ENCODE measurements at regions not wholly inside any gene's neighbourhood (a gene's known extent, or its start where the extent isn't known, plus 50 kb on each side); places are given as distances from the start of the nearest gene placed in this dataset.

- H3K36me3 Mint-ChIP-seq: no peaks in the 10 kb centered on the region
- peaks cover 23 to 40% (median 25%) of the 10 kb centered on the region in 3 donors for H3K27me3 Mint-ChIP-seq
Observed at GRCh38 chr18:2114765-2115164, 456.5 kb downstream of the METTL4 start.

GRCh38 chr18:2121224-2121623 is 450.1 kb downstream of the METTL4 start:
- H3K27ac Mint-ChIP-seq: no peak overlapping the region
- ATAC-seq (ENCODE audit: low read depth in 2 of 2) (no peak), DNase-seq (no peak)
- H3K4me3 Mint-ChIP-seq: no peak overlapping the region
- H3K4me1 Mint-ChIP-seq: no peaks in the 10 kb centered on the region
- no peaks in the 10 kb centered on the region for H3K27me3 Mint-ChIP-seq
- no peaks in the 10 kb centered on the region for H3K36me3 Mint-ChIP-seq
- H3K9me3 Mint-ChIP-seq: no peaks in the 10 kb centered on the region

More at GRCh38 chr18:2114765-2115164, 456.5 kb downstream of the METTL4 start:
- H3K4me3 Mint-ChIP-seq: no peak overlapping the region
- H3K27ac Mint-ChIP-seq: no peak overlapping the region
- no peak for ATAC-seq (ENCODE audit: low read depth in 2 of 2)
- no peak for DNase-seq
- no peaks in the 10 kb centered on the region for H3K4me1 Mint-ChIP-seq
- peaks cover 0 to 2% (median 0%) of the 10 kb centered on the region in 7 donors for H3K9me3 Mint-ChIP-seq

- no peak overlapping the region for H3K4me3 Mint-ChIP-seq
- H3K27ac Mint-ChIP-seq: no peak overlapping the region
- H3K4me1 Mint-ChIP-seq: no peaks in the 10 kb centered on the region
Observed at GRCh38 chr18:2123077-2123476, 448.2 kb downstream of the METTL4 start.

GRCh38 chr18:2134364-2134763 is 436.9 kb downstream of the METTL4 start:
- no peaks in the 10 kb centered on the region for H3K9me3 Mint-ChIP-seq
- H3K4me3 Mint-ChIP-seq: no peak overlapping the region
- no peaks in the 10 kb centered on the region for H3K36me3 Mint-ChIP-seq
- no peak overlapping the region for H3K27ac Mint-ChIP-seq
- no peak for ATAC-seq (ENCODE audit: low read depth in 2 of 2)
- H3K27me3 Mint-ChIP-seq: peaks cover 0 to 27% (median 9%) of the 10 kb centered on the region in 3 donors
- DNase-seq: no peak
- no peaks in the 10 kb centered on the region for H3K4me1 Mint-ChIP-seq

More at GRCh38 chr18:2123077-2123476, 448.2 kb downstream of the METTL4 start:
- ATAC-seq (ENCODE audit: low read depth in 2 of 2) (no peak), DNase-seq (no peak)
- H3K9me3 Mint-ChIP-seq: peaks cover 0 to 10% (median 3%) of the 10 kb centered on the region in 7 donors
- H3K27me3 Mint-ChIP-seq: peaks cover 5 to 13% (median 11%) of the 10 kb centered on the region in 3 donors
- H3K36me3 Mint-ChIP-seq: no peaks in the 10 kb centered on the region

GRCh38 chr18:2135309-2135708 is 436.0 kb downstream of the METTL4 start:
- H3K27ac Mint-ChIP-seq: peak overlapping the region in 1 of 6 donors; percentile 9
- ATAC-seq (ENCODE audit: low read depth in 2 of 2) (no peak), DNase-seq (no peak)
- peaks cover 0 to 23% (median under 1%) of the 10 kb centered on the region in 3 donors for H3K27me3 Mint-ChIP-seq
- H3K4me1 Mint-ChIP-seq: no peaks in the 10 kb centered on the region
- H3K36me3 Mint-ChIP-seq: no peaks in the 10 kb centered on the region
- H3K9me3 Mint-ChIP-seq: no peaks in the 10 kb centered on the region
- no peak overlapping the region for H3K4me3 Mint-ChIP-seq

GRCh38 chr18:2138552-2138951 is 432.8 kb downstream of the METTL4 start:
- DNase-seq (no peak), ATAC-seq (ENCODE audit: low read depth in 2 of 2) (no peak)
- H3K27ac Mint-ChIP-seq: no peak overlapping the region
- H3K36me3 Mint-ChIP-seq: no peaks in the 10 kb centered on the region
- peaks cover 0 to 19% (median 5%) of the 10 kb centered on the region in 3 donors for H3K27me3 Mint-ChIP-seq
- H3K4me1 Mint-ChIP-seq: no peaks in the 10 kb centered on the region
- H3K9me3 Mint-ChIP-seq: no peaks in the 10 kb centered on the region
- H3K4me3 Mint-ChIP-seq: no peak overlapping the region

- peaks cover 0 to 2% (median 0%) of the 10 kb centered on the region in 7 donors for H3K9me3 Mint-ChIP-seq
- H3K4me3 Mint-ChIP-seq: no peak overlapping the region
- ATAC-seq (ENCODE audit: low read depth in 2 of 2) (no peak), DNase-seq (no peak)
- no peaks in the 10 kb centered on the region for H3K4me1 Mint-ChIP-seq
- H3K27me3 Mint-ChIP-seq: peaks cover 0 to 19% (median 5%) of the 10 kb centered on the region in 3 donors
- H3K36me3 Mint-ChIP-seq: no peaks in the 10 kb centered on the region
- no peak overlapping the region for H3K27ac Mint-ChIP-seq
Observed at GRCh38 chr18:2139691-2140090, 431.6 kb downstream of the METTL4 start.

GRCh38 chr18:2143636-2144035 is 427.7 kb downstream of the METTL4 start:
- Mint-ChIP-seq H3K9me3 (peaks cover 0 to 2% (median 0%) of the 10 kb centered on the region in 7 donors), H3K27me3 (peaks cover 9 to 16% (median 13%) of the 10 kb centered on the region in 3 donors), H3K4me1 (no peaks in the 10 kb centered on the region), H3K36me3 (no peaks in the 10 kb centered on the region), H3K27ac (no peak overlapping the region), H3K4me3 (no peak overlapping the region)
- no peak for ATAC-seq (ENCODE audit: low read depth in 2 of 2)
- no peak for DNase-seq

- H3K27me3 Mint-ChIP-seq: peaks cover 0 to 16% (median 13%) of the 10 kb centered on the region in 3 donors
- H3K36me3 Mint-ChIP-seq: no peaks in the 10 kb centered on the region
- H3K9me3 Mint-ChIP-seq: peaks cover 0 to 2% (median 0%) of the 10 kb centered on the region in 7 donors
- no peak overlapping the region for H3K4me3 Mint-ChIP-seq
- H3K27ac Mint-ChIP-seq: no peak overlapping the region
- H3K4me1 Mint-ChIP-seq: no peaks in the 10 kb centered on the region
- ATAC-seq (ENCODE audit: low read depth in 2 of 2) (no peak), DNase-seq (no peak)
Observed at GRCh38 chr18:2144811-2145210, 426.5 kb downstream of the METTL4 start.

GRCh38 chr18:2146092-2146491 is 425.2 kb downstream of the METTL4 start:
- Mint-ChIP-seq H3K27me3 (peaks cover 0 to 24% (median 13%) of the 10 kb centered on the region in 3 donors), H3K9me3 (peaks cover 0 to 2% (median 0%) of the 10 kb centered on the region in 7 donors), H3K4me1 (no peaks in the 10 kb centered on the region), H3K4me3 (no peak overlapping the region), H3K36me3 (no peaks in the 10 kb centered on the region), H3K27ac (no peak overlapping the region)
- ATAC-seq (ENCODE audit: low read depth in 2 of 2): no peak
- no peak for DNase-seq

- Mint-ChIP-seq H3K4me1 (no peaks in the 10 kb centered on the region), H3K27me3 (peaks cover 0 to 27% (median 13%) of the 10 kb centered on the region in 3 donors), H3K36me3 (no peaks in the 10 kb centered on the region), H3K4me3 (no peak overlapping the region), H3K9me3 (peaks cover 0 to 2% (median 0%) of the 10 kb centered on the region in 7 donors), H3K27ac (no peak overlapping the region)
- ATAC-seq (ENCODE audit: low read depth in 2 of 2) (no peak), DNase-seq (no peak)
Observed at GRCh38 chr18:2146754-2147153, 424.6 kb downstream of the METTL4 start.

GRCh38 chr18:2147476-2148230 is 423.7 kb downstream of the METTL4 start:
- DNase-seq (no peak), ATAC-seq (ENCODE audit: low read depth in 2 of 2) (no peak)
- H3K27me3 Mint-ChIP-seq: peaks cover 0 to 27% (median 13%) of the 10 kb centered on the region in 3 donors
- peaks cover 0 to 2% (median 0%) of the 10 kb centered on the region in 7 donors for H3K9me3 Mint-ChIP-seq
- H3K27ac Mint-ChIP-seq: no peak overlapping the region
- no peak overlapping the region for H3K4me3 Mint-ChIP-seq
- H3K36me3 Mint-ChIP-seq: no peaks in the 10 kb centered on the region
- H3K4me1 Mint-ChIP-seq: no peaks in the 10 kb centered on the region

GRCh38 chr18:2148823-2149222 is 422.5 kb downstream of the METTL4 start:
- Mint-ChIP-seq H3K4me3 (no peak overlapping the region), H3K4me1 (no peaks in the 10 kb centered on the region), H3K36me3 (no peaks in the 10 kb centered on the region), H3K27ac (no peak overlapping the region), H3K27me3 (peaks cover 0 to 27% (median 8%) of the 10 kb centered on the region in 3 donors), H3K9me3 (peaks cover 0 to 2% (median 0%) of the 10 kb centered on the region in 7 donors)
- no peak for DNase-seq
- ATAC-seq (ENCODE audit: low read depth in 2 of 2): no peak

- Mint-ChIP-seq H3K27me3 (peaks cover 0 to 25% (median 12%) of the 10 kb centered on the region in 3 donors), H3K9me3 (no peaks in the 10 kb centered on the region), H3K27ac (no peak overlapping the region), H3K4me3 (no peak overlapping the region), H3K4me1 (no peaks in the 10 kb centered on the region), H3K36me3 (no peaks in the 10 kb centered on the region)
- no peak for ATAC-seq (ENCODE audit: low read depth in 2 of 2)
- DNase-seq: no peak
Observed at GRCh38 chr18:2150566-2150965, 420.7 kb downstream of the METTL4 start.

All from naive B cell (primary cell).